Activated effector memory CD4-positive, alpha-beta T cell treated with Interleukin-2 at 50 U/mL for 16 hours (primary cell): ENCODE measurements at regions not wholly inside any gene's neighbourhood (a gene's known extent, or its start where the extent isn't known, plus 50 kb on each side); places are given as distances from the start of the nearest gene placed in this dataset.

ENCODE experiments used
- DNase-seq: peaks from one replicate; pipeline ENCODE4 v3.0.0-alpha.2; 2020

- no peak for DNase-seq
These were observed 270.2 kb downstream of the PSAT1 start for GRCh38 chr9:78566948-78567675.

- no peak for DNase-seq
These were observed 270.8 kb downstream of the PSAT1 start for GRCh38 chr9:78567693-78568092.

GRCh38 chr9:78568774-78569173 lies 271.8 kb downstream of the PSAT1 start:
- no peak for DNase-seq

- no peak for DNase-seq
These were observed 275.3 kb downstream of the PSAT1 start for GRCh38 chr9:78572266-78572665.

- no peak for DNase-seq
These were observed 276.3 kb downstream of the PSAT1 start for GRCh38 chr9:78573205-78573604.

GRCh38 chr9:78573669-78574068 lies 276.7 kb downstream of the PSAT1 start:
- no peak for DNase-seq

- no peak for DNase-seq
These were observed 277.6 kb downstream of the PSAT1 start for GRCh38 chr9:78574354-78575045.

GRCh38 chr9:78575081-78575480 lies 278.2 kb downstream of the PSAT1 start:
- no peak for DNase-seq

- no peak for DNase-seq
These were observed 278.8 kb downstream of the PSAT1 start for GRCh38 chr9:78575771-78576170.

GRCh38 chr9:78577156-78577906 lies 280.4 kb downstream of the PSAT1 start:
- no peak for DNase-seq

GRCh38 chr9:78578072-78578471 lies 281.1 kb downstream of the PSAT1 start:
- DNase-seq: no peak

GRCh38 chr9:78582821-78583220 lies 285.9 kb downstream of the PSAT1 start:
- DNase-seq: no peak

GRCh38 chr9:78584589-78584988 lies 287.7 kb downstream of the PSAT1 start:
- DNase-seq: no peak

- DNase-seq: no peak
These were observed 289.0 kb downstream of the PSAT1 start for GRCh38 chr9:78585909-78586308.

- no peak for DNase-seq
These were observed 293.1 kb downstream of the PSAT1 start for GRCh38 chr9:78590068-78590467.

- no peak for DNase-seq
These were observed 295.9 kb downstream of the PSAT1 start for GRCh38 chr9:78592811-78593210.

GRCh38 chr9:78595200-78595945 lies 298.4 kb downstream of the PSAT1 start:
- DNase-seq: no peak

GRCh38 chr9:78596346-78596745 lies 299.4 kb downstream of the PSAT1 start:
- DNase-seq: no peak

GRCh38 chr9:78598120-78598519 lies 301.2 kb downstream of the PSAT1 start:
- DNase-seq: no peak

- no peak for DNase-seq
These were observed 303.0 kb downstream of the PSAT1 start for GRCh38 chr9:78599926-78600325.

- DNase-seq: no peak
These were observed 305.1 kb downstream of the PSAT1 start for GRCh38 chr9:78601957-78602565.
